22Rv1 (cell line): ENCODE measurements at regions not wholly inside any gene's neighbourhood (a gene's known extent, or its start where the extent isn't known, plus 50 kb on each side); places are given as distances from the start of the nearest gene placed in this dataset.
"Not testable (repeated sequence)": the region's sequence is repeated elsewhere in the genome, so short reads cannot be mapped to it uniquely, and the experiment has no call there.

Experiments
- H3K27ac ChIP-seq: fragments of 450-650 bp; 2 replicates; pipeline ENCODE4 v1.5.1; 2017
- ZFX ChIP-seq: fragments of 450-650 bp; IDR thresholded peaks from 2 replicates; pipeline ENCODE4 v1.6.1; 2017; ENCODE audit warnings: antibody characterized with exemption, borderline replicate concordance
- TF ChIP-seq, protein P1 (sequence below): fragments of 450-650 bp; IDR thresholded peaks from 2 replicates; pipeline ENCODE4 v1.5.1; 2017; ENCODE audit warnings: mild to moderate bottlenecking

- H3K27ac ChIP-seq, result not testable (repeated sequence)
Measured at GRCh38 chr22:10775601-10776357, 4752.2 kb upstream of the OR11H1 start.

- not testable (repeated sequence) for H3K27ac ChIP-seq
Measured at GRCh38 chr22:10776358-10776729, 4751.6 kb upstream of the OR11H1 start.

DNA sequence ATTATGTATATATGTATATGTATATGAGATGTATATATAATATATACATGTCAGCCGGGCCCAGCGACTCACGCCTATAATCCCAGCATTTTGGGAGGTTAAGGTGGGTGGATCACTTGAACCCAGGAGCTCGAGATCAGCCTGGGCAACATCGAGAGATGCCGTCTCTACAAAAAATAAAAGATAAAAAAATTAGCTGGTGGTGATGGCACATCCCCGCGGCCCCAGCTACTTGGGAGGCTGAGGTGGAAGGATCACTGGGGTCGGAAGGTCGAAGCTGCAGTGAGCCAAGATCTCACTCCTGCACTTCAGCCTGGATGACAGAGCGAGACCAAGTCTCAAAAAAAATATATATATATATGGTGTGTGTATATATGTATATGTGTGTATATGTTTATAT, 4750.3 kb upstream of the OR11H1 start:
- not testable (repeated sequence) for H3K27ac ChIP-seq

DNA sequence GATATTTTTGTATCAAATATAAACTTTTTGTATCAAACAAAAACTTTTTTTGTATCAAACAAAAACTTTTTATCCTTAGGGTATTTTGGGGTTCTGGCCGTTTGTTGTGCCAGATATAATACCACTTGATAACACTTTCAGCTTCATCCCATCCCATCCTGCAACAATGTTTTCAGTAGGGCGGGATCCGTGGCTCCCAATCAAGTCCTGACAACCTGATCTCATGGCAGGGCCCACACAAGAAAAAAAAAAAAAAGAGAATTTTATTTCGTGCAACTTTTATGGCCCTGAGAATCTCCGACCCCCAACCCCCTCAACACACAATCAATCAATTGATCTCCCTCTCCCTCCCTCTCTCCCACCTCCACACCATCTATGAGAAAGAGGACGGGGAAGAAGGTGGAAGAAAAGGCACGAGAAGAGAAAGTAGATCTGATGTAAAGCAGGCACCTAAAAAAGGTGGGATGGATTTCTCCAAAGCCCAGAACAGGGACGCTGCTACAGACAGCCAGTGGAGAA, 4749.6 kb upstream of the OR11H1 start:
- no peak overlapping the region for H3K27ac ChIP-seq
- TF ChIP-seq ZFX, result no peak
- TF ChIP-seq, protein P1, sequence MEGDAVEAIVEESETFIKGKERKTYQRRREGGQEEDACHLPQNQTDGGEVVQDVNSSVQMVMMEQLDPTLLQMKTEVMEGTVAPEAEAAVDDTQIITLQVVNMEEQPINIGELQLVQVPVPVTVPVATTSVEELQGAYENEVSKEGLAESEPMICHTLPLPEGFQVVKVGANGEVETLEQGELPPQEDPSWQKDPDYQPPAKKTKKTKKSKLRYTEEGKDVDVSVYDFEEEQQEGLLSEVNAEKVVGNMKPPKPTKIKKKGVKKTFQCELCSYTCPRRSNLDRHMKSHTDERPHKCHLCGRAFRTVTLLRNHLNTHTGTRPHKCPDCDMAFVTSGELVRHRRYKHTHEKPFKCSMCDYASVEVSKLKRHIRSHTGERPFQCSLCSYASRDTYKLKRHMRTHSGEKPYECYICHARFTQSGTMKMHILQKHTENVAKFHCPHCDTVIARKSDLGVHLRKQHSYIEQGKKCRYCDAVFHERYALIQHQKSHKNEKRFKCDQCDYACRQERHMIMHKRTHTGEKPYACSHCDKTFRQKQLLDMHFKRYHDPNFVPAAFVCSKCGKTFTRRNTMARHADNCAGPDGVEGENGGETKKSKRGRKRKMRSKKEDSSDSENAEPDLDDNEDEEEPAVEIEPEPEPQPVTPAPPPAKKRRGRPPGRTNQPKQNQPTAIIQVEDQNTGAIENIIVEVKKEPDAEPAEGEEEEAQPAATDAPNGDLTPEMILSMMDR, result no peak

GRCh38 chr22:10779200-10779599, 4748.8 kb upstream of the OR11H1 start:
- H3K27ac ChIP-seq, result not testable (repeated sequence)

DNA sequence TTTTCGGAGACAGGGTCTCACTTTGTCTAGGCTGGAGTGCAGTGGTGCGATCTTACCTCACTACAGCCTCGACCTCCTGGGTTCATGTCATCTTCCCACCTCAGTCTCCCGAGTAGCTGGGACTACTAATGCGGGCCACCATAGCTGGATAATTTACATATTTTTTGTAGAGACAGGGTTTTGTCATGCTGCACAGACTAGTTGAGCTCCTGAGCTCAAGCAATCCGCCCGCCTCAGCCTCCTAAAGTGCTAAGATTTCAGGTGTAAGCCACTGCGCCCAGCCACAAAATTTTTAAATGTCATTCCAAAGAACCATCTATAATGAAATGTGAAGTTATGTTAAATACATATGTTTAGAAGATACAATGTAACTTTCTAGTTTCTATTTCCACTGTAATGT, 4747.7 kb upstream of the OR11H1 start:
- TF ChIP-seq, protein P1, result no peak
- TF ChIP-seq ZFX, result no peak
- no peak overlapping the region for H3K27ac ChIP-seq

DNA sequence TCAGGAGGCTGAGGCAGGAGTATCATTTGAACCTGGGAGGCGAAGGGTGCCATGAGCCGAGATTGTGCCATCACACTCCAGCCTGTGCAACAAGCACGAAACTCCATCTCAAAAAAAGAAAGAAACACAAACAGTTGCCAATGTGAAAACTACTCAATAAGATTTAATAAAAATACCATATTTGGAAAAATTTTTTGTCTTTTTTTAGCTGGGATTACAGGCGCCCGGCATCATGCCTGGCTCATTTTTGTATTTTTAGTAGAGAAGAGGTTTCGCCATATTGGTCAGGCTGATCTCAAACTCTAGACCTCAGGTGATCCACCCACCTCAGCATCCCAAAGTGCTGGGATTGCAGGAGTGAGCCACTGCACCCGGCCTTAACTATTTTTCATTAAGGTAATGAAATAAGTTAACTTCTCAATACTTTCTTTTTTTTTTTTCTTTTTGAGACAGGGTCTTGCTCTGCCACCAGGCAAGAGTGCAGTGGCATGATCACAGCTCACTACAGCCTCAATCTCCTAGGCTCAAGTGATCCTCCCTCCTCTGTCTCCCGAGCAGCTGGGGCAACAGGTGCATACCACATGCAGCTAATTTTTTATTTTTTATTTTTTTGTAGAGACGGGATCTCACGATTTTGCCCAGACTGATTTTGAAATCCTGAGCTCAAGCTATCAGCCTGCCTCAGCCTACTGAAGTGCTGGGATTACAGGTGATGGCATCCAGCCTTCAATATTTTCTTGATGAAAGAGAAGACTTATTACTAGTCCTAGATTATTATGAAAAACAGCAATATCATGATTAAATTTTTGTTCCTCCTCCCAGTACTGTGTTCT, 4746.2 kb upstream of the OR11H1 start:
- no peak overlapping the region for H3K27ac ChIP-seq

More for the DNA sequence above, 4746.2 kb upstream of the OR11H1 start:
- TF ChIP-seq, protein P1, result no peak
- TF ChIP-seq ZFX, result no peak
